ENCODE measurements at regions not wholly inside any gene's neighbourhood (a gene's known extent, or its start where the extent isn't known, plus 50 kb on each side); places are given as distances from the start of the nearest gene placed in this dataset.

GRCh38 chr5:156155598-156155997 lies 171.4 kb upstream of the SGCD start:
- TF ChIP-seq PML (IDR thresholded peaks at IDR 0.05; ENCODE audit: low read length) = no peak
- TF ChIP-seq ARNT (IDR thresholded peaks at IDR 0.05) = no peak
- TF ChIP-seq GABPA (tag; conservative IDR thresholded peaks at IDR 0.05; ENCODE audit: low read depth) = no peak
- no peak for TF ChIP-seq FOS (IDR thresholded peaks at IDR 0.05; ENCODE audit: extremely low read depth, insufficient read length)
- TF ChIP-seq, protein P1, sequence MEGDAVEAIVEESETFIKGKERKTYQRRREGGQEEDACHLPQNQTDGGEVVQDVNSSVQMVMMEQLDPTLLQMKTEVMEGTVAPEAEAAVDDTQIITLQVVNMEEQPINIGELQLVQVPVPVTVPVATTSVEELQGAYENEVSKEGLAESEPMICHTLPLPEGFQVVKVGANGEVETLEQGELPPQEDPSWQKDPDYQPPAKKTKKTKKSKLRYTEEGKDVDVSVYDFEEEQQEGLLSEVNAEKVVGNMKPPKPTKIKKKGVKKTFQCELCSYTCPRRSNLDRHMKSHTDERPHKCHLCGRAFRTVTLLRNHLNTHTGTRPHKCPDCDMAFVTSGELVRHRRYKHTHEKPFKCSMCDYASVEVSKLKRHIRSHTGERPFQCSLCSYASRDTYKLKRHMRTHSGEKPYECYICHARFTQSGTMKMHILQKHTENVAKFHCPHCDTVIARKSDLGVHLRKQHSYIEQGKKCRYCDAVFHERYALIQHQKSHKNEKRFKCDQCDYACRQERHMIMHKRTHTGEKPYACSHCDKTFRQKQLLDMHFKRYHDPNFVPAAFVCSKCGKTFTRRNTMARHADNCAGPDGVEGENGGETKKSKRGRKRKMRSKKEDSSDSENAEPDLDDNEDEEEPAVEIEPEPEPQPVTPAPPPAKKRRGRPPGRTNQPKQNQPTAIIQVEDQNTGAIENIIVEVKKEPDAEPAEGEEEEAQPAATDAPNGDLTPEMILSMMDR (IDR thresholded peaks at IDR 0.05 in 2 of 3, conservative IDR thresholded peaks at IDR 0.05 in 1 of 3; ENCODE audit: insufficient read depth in 2 of 3, low read depth in 1 of 3, low read length in 3 of 3) = no peak
- no peak for TF ChIP-seq ELK1 (CRISPR knock-in tag; IDR thresholded peaks at IDR 0.05)
- no peak for TF ChIP-seq NCOR1 (IDR thresholded peaks at IDR 0.05)
- TF ChIP-seq BRF2 (IDR thresholded peaks at IDR 0.05; ENCODE audit: borderline replicate concordance, insufficient read depth, insufficient read length) = no peak
- TF ChIP-seq TAF15 (IDR thresholded peaks at IDR 0.05; ENCODE audit: low read depth, low read length) = no peak
- TF ChIP-seq CHD1 (IDR thresholded peaks at IDR 0.05; ENCODE audit: low read length) = no peak
- no peak for TF ChIP-seq FOXK1 (CRISPR knock-in tag; IDR thresholded peaks at IDR 0.05; ENCODE audit: borderline replicate concordance)
- TF ChIP-seq TBL1XR1 (IDR thresholded peaks at IDR 0.05; ENCODE audit: low read length in 2 of 2) = no peak
- TF ChIP-seq MTA3 (IDR thresholded peaks at IDR 0.05; ENCODE audit: borderline replicate concordance) = no peak
- no peak for TF ChIP-seq GTF2B (IDR thresholded peaks at IDR 0.05; ENCODE audit: extremely low read depth, insufficient read length)
